Skeletal muscle cell (primary cell): ENCODE measurements at regions not wholly inside any gene's neighbourhood (a gene's known extent, or its start where the extent isn't known, plus 50 kb on each side); places are given as distances from the start of the nearest gene placed in this dataset.

Source experiments
- DNase-seq: peaks from one replicate; pipeline ENCODE4 v3.0.0-alpha.2; 2010; ENCODE audit warnings: low read depth
- H3K4me3 ChIP-seq: 2 replicates; pipeline ENCODE4 v1.5.1; 2011; ENCODE audit warnings: low read depth, mild to moderate bottlenecking, control low read depth, low read length, moderate library complexity

GRCh38 chr7:7105800-7106582 lies 76.4 kb upstream of the C1GALT1 start:
- DNase-seq: no peak

GRCh38 chr7:7108931-7109330 lies 73.4 kb upstream of the C1GALT1 start:
- no peak overlapping the region for H3K4me3 ChIP-seq
- no peak for DNase-seq

More at GRCh38 chr7:7105800-7106582, 76.4 kb upstream of the C1GALT1 start:
- no peak overlapping the region for H3K4me3 ChIP-seq

GRCh38 chr7:7109934-7110333 lies 72.4 kb upstream of the C1GALT1 start:
- no peak overlapping the region for H3K4me3 ChIP-seq
- DNase-seq: no peak

GRCh38 chr7:7110706-7111105 lies 71.6 kb upstream of the C1GALT1 start:
- DNase-seq: no peak
- no peak overlapping the region for H3K4me3 ChIP-seq

- H3K4me3 ChIP-seq: no peak overlapping the region
- no peak for DNase-seq
Measured at GRCh38 chr7:7112868-7113267, 69.5 kb upstream of the C1GALT1 start.

- no peak for DNase-seq
- no peak overlapping the region for H3K4me3 ChIP-seq
Measured at GRCh38 chr7:7114575-7115291, 67.6 kb upstream of the C1GALT1 start.

GRCh38 chr7:7117935-7118586 lies 64.3 kb upstream of the C1GALT1 start:
- H3K4me3 ChIP-seq: no peak overlapping the region

GRCh38 chr7:7118822-7119221 lies 63.5 kb upstream of the C1GALT1 start:
- no peak overlapping the region for H3K4me3 ChIP-seq

More at GRCh38 chr7:7117935-7118586, 64.3 kb upstream of the C1GALT1 start:
- DNase-seq: no peak

GRCh38 chr7:7119729-7120128 lies 62.6 kb upstream of the C1GALT1 start:
- DNase-seq: no peak
- H3K4me3 ChIP-seq: no peak overlapping the region

More at GRCh38 chr7:7118822-7119221, 63.5 kb upstream of the C1GALT1 start:
- DNase-seq: no peak

- H3K4me3 ChIP-seq: no peak overlapping the region
- peak; percentile 25 for DNase-seq
Measured at GRCh38 chr7:7122033-7122478, 60.3 kb upstream of the C1GALT1 start.

GRCh38 chr7:7122701-7123281 lies 59.6 kb upstream of the C1GALT1 start:
- H3K4me3 ChIP-seq: no peak overlapping the region
- DNase-seq: peak; percentile 89

- no peak for DNase-seq
- H3K4me3 ChIP-seq: no peak overlapping the region
Measured at GRCh38 chr7:7125963-7126362, 56.4 kb upstream of the C1GALT1 start.

GRCh38 chr7:7127773-7128172 lies 54.6 kb upstream of the C1GALT1 start:
- DNase-seq: no peak
- H3K4me3 ChIP-seq: no peak overlapping the region

GRCh38 chr7:7129381-7129780 lies 53.0 kb upstream of the C1GALT1 start:
- no peak overlapping the region for H3K4me3 ChIP-seq
- no peak for DNase-seq

GRCh38 chr7:7131273-7131672 lies 51.1 kb upstream of the C1GALT1 start:
- H3K4me3 ChIP-seq: no peak overlapping the region
- DNase-seq: no peak
